ENCODE measurements at regions not wholly inside any gene's neighbourhood (a gene's known extent, or its start where the extent isn't known, plus 50 kb on each side); places are given as distances from the start of the nearest gene placed in this dataset.

DNA sequence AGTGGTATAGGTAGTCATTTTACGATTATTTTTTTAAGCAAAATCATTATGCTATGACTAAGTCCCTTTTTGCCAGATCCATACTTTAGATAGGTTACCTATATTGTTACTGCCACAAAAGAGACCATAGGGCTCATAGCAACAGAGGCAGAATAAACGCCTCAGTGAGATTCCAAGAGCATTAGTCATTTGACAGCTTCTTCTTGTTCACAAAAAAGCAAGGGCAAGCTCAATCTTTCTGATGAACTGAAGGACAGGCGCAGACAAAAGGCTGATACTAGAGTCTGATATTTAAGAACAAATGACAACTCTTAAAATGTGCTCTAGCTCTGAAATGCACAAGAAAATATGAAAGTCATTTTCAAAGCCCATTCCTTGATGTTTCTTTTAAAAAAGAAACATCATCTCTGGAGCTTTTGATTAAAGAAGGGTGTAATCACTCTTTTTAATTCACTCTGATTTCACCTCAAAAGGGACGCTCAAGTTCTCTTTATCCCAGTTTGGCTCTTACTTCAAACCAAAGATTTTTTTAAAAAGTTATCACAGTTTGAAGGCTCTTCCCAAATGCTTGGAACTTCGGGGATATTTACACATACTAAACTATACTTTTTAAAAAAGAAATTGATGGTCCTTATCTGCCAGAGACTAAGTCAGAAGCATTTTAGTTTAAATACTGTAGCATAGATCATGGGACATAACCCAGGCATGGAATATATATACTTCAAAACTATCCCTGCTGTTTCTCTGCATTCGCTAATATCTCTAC, 187.2 kb downstream of the EFNB2 start:
- H3K27me3 ChIP-seq (ENCODE audit: control insufficient read depth, insufficient read depth, low read length) = peaks cover 7% of the 10 kb centered on the region
- TF ChIP-seq CTCF (conservative IDR thresholded peaks at IDR 0.05 in 1 of 2, IDR thresholded peaks at IDR 0.05 in 1 of 2; ENCODE audit: low read depth in 1 of 2, low read length in 2 of 2) = no peak
- TF ChIP-seq EZH2 (IDR thresholded peaks at IDR 0.05; ENCODE audit: low read length, missing control alignments) = no peak
- H3K27ac ChIP-seq (ENCODE audit: insufficient read depth, low read length) = no peak overlapping the region
- no peak overlapping the region for H3K4me3 ChIP-seq (replicated peaks in 1 of 4; ENCODE audit: control extremely low read depth in 1 of 4, insufficient read depth in 1 of 4, low read depth in 3 of 4, low read length in 4 of 4)
- no peaks in the 10 kb centered on the region for H3K79me2 ChIP-seq (ENCODE audit: control insufficient read depth, insufficient read depth, low read length)
- no peaks in the 10 kb centered on the region for H4K20me1 ChIP-seq (ENCODE audit: control insufficient read depth, extremely low read depth, insufficient read depth, low read length)
- H3K9me3 ChIP-seq (ENCODE audit: control insufficient read depth, insufficient read depth, low read depth, low read length) = no peaks in the 10 kb centered on the region
- no peak overlapping the region for H3K9ac ChIP-seq (ENCODE audit: insufficient read depth, low read length)
- H3K4me2 ChIP-seq (ENCODE audit: extremely low read depth, insufficient read depth, low read length) = no peak overlapping the region
- no peak overlapping the region for H2AFZ ChIP-seq (ENCODE audit: low read length)
- H3K4me1 ChIP-seq (ENCODE audit: control insufficient read depth, extremely low read depth, insufficient read depth, low read length) = no peaks in the 10 kb centered on the region
- DNase-seq (ENCODE audit: low read depth in 2 of 2) = peak; percentile 44 to 73
- no peaks in the 10 kb centered on the region for H3K36me3 ChIP-seq (ENCODE audit: control insufficient read depth, insufficient read depth, low read length)

GRCh38 chr13:106344342-106344741, 191.1 kb downstream of the EFNB2 start:
- Histone ChIP-seq H3K27ac (ENCODE audit: insufficient read depth, low read length) (no peak overlapping the region), H4K20me1 (ENCODE audit: control insufficient read depth, extremely low read depth, insufficient read depth, low read length) (no peaks in the 10 kb centered on the region), H3K4me1 (ENCODE audit: control insufficient read depth, extremely low read depth, insufficient read depth, low read length) (no peaks in the 10 kb centered on the region), H3K27me3 (ENCODE audit: control insufficient read depth, insufficient read depth, low read length) (peaks cover 5% of the 10 kb centered on the region), H3K4me3 (replicated peaks in 1 of 4; ENCODE audit: control extremely low read depth in 1 of 4, insufficient read depth in 1 of 4, low read depth in 3 of 4, low read length in 4 of 4) (no peak overlapping the region), H3K79me2 (ENCODE audit: control insufficient read depth, insufficient read depth, low read length) (no peaks in the 10 kb centered on the region), H3K9me3 (ENCODE audit: control insufficient read depth, insufficient read depth, low read depth, low read length) (no peaks in the 10 kb centered on the region), H2AFZ (ENCODE audit: low read length) (no peak overlapping the region), H3K4me2 (ENCODE audit: extremely low read depth, insufficient read depth, low read length) (no peak overlapping the region), H3K36me3 (ENCODE audit: control insufficient read depth, insufficient read depth, low read length) (no peaks in the 10 kb centered on the region), H3K9ac (ENCODE audit: insufficient read depth, low read length) (no peak overlapping the region)
- TF ChIP-seq EZH2 (IDR thresholded peaks at IDR 0.05; ENCODE audit: low read length, missing control alignments) (no peak), CTCF (conservative IDR thresholded peaks at IDR 0.05 in 1 of 2, IDR thresholded peaks at IDR 0.05 in 1 of 2; ENCODE audit: low read depth in 1 of 2, low read length in 2 of 2) (no peak)
- DNase-seq (ENCODE audit: low read depth in 2 of 2) = no peak

DNA sequence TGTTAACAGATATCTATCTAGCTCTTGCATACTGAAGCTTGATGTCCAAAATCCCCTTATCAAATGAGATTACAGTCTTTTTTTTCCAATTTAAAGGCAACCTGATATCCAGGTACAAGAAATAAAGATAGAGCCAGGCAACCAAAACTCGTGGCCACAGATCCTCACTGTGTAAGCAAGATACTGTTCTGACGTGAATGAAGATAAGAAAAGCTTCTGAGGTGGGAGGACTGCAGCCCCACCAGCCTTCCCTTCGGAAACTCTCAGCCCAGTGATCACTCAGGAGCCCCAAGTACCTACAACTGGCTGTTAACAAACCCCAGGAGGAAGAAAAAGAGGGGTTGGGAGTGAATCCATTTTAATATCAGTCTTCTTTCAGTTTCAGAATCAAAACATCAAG, 191.6 kb downstream of the EFNB2 start:
- no peak overlapping the region for H3K27ac ChIP-seq (ENCODE audit: insufficient read depth, low read length)
- no peak for DNase-seq (ENCODE audit: low read depth in 2 of 2)
- no peaks in the 10 kb centered on the region for H3K36me3 ChIP-seq (ENCODE audit: control insufficient read depth, insufficient read depth, low read length)
- peak overlapping the region in 2 of 4 experiments; percentile 1 to 7 for H3K4me3 ChIP-seq (replicated peaks in 1 of 4; ENCODE audit: control extremely low read depth in 1 of 4, insufficient read depth in 1 of 4, low read depth in 3 of 4, low read length in 4 of 4)
- peak overlapping the region; percentile 21 for H2AFZ ChIP-seq (ENCODE audit: low read length)
- TF ChIP-seq EZH2 (IDR thresholded peaks at IDR 0.05; ENCODE audit: low read length, missing control alignments) = no peak
- TF ChIP-seq CTCF (conservative IDR thresholded peaks at IDR 0.05 in 1 of 2, IDR thresholded peaks at IDR 0.05 in 1 of 2; ENCODE audit: low read depth in 1 of 2, low read length in 2 of 2) = no peak
- no peak overlapping the region for H3K4me2 ChIP-seq (ENCODE audit: extremely low read depth, insufficient read depth, low read length)
- no peaks in the 10 kb centered on the region for H3K27me3 ChIP-seq (ENCODE audit: control insufficient read depth, insufficient read depth, low read length)
- no peaks in the 10 kb centered on the region for H3K4me1 ChIP-seq (ENCODE audit: control insufficient read depth, extremely low read depth, insufficient read depth, low read length)
- H4K20me1 ChIP-seq (ENCODE audit: control insufficient read depth, extremely low read depth, insufficient read depth, low read length) = no peaks in the 10 kb centered on the region
- no peaks in the 10 kb centered on the region for H3K9me3 ChIP-seq (ENCODE audit: control insufficient read depth, insufficient read depth, low read depth, low read length)
- H3K9ac ChIP-seq (ENCODE audit: insufficient read depth, low read length) = no peak overlapping the region
- no peaks in the 10 kb centered on the region for H3K79me2 ChIP-seq (ENCODE audit: control insufficient read depth, insufficient read depth, low read length)
